GM20000 (cell line): ENCODE measurements at regions not wholly inside any gene's neighbourhood (a gene's known extent, or its start where the extent isn't known, plus 50 kb on each side); places are given as distances from the start of the nearest gene placed in this dataset.

ENCODE experiments used
- DNase-seq: peaks from one replicate; pipeline ENCODE4 v3.0.0; 2012; ENCODE audit warnings: low spot score
- CTCF ChIP-seq: IDR thresholded peaks from 2 replicates; pipeline ENCODE4 v1.5.1; 2012; ENCODE audit warnings: mild to moderate bottlenecking, control low read depth; ENCODE audit errors: extremely low read depth, missing control alignments

- DNase-seq = no peak
- TF ChIP-seq CTCF = no peak
Measured at GRCh38 chr13:68081061-68081460, 850.9 kb upstream of the PCDH9 start.

- DNase-seq = no peak
- TF ChIP-seq CTCF = no peak
Measured at GRCh38 chr13:68078874-68079273, 848.7 kb upstream of the PCDH9 start.

GRCh38 chr13:68078469-68078868 lies 848.3 kb upstream of the PCDH9 start:
- no peak for TF ChIP-seq CTCF

GRCh38 chr13:68076046-68076445 lies 845.9 kb upstream of the PCDH9 start:
- TF ChIP-seq CTCF = no peak
- no peak for DNase-seq

More at GRCh38 chr13:68078469-68078868, 848.3 kb upstream of the PCDH9 start:
- no peak for DNase-seq

- TF ChIP-seq CTCF = no peak
Measured at GRCh38 chr13:68066879-68067513, 836.9 kb upstream of the PCDH9 start.

GRCh38 chr13:68064001-68064770 lies 834.0 kb upstream of the PCDH9 start:
- TF ChIP-seq CTCF = no peak
- DNase-seq = no peak

More at GRCh38 chr13:68066879-68067513, 836.9 kb upstream of the PCDH9 start:
- no peak for DNase-seq

GRCh38 chr13:68063181-68063580 lies 833.0 kb upstream of the PCDH9 start:
- DNase-seq = no peak
- no peak for TF ChIP-seq CTCF
